A549 (cell line): ENCODE measurements at regions not wholly inside any gene's neighbourhood (a gene's known extent, or its start where the extent isn't known, plus 50 kb on each side); places are given as distances from the start of the nearest gene placed in this dataset.

ENCODE experiments used
- CEBPB ChIP-seq, 2 experiments: fragments of >200 bp in 1 of 2; sonication (Bioruptor Twin) in 1 of 2; formaldehyde crosslinking in 1 of 2; IDR thresholded peaks; 2 replicates each; pipeline ENCODE4 v1.6.1; 2012 to 2016
- CHD2 ChIP-seq: fragments of 150-350 bp; IDR thresholded peaks from 2 replicates; pipeline ENCODE4 v1.6.1; 2014; ENCODE audit warnings: low read length; ENCODE audit not compliant: partially characterized antibody
- EHMT2 ChIP-seq: fragments of 200-600 bp; sonication (generic); IDR thresholded peaks from 2 replicates; pipeline ENCODE4 v1.6.1; 2016; ENCODE audit warnings: antibody characterized with exemption, low read depth, mild to moderate bottlenecking, moderate library complexity
- JUNB ChIP-seq: fragments of >200 bp; sonication (Bioruptor Twin); formaldehyde crosslinking; IDR thresholded peaks from 2 replicates; pipeline ENCODE4 v1.6.1; 2016
- MAX ChIP-seq: IDR thresholded peaks from 2 replicates; pipeline ENCODE4 v1.6.1; 2012
- NFE2L2 ChIP-seq: fragments of 150-350 bp; conservative IDR thresholded peaks from 2 replicates; pipeline ENCODE4 v1.6.1; 2014; ENCODE audit warnings: low read length
- POLR2A ChIP-seq: IDR thresholded peaks from 2 replicates; pipeline ENCODE4 v1.6.1; 2012; ENCODE audit warnings: mild to moderate bottlenecking, low read length
- RFX5 ChIP-seq: fragments of 450-650 bp; IDR thresholded peaks from 2 replicates; pipeline ENCODE4 v1.7.1; 2014; ENCODE audit warnings: antibody characterized with exemption, mild to moderate bottlenecking, moderate library complexity
- TF ChIP-seq, protein P1 (sequence below): fragments of >200 bp; sonication (Bioruptor Twin); formaldehyde crosslinking; IDR thresholded peaks from 3 replicates; pipeline ENCODE4 v1.5.1; 2016

DNA sequence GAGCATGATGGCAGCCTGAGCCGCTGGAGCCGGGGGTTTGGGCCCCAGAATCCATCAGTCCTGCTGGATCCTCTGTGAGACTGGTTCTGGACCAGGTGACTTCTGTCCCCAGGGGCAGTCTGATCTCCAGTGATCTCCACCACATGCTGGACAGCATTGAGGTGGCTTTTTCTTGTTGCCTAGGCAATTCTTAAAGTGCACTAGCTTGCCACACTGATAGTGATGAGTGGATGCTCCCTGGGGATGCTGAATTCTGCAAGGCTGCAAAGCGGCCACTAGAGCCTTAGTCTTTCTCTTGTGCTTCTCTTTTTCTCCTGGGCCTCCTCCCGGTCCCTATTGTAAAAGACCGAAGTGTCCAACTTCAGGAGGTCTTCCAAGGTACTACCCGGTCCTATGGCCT is 70.4 kb upstream of the ATP11B start:
- TF ChIP-seq RFX5 (no peak), EHMT2 (no peak), POLR2A (no peak), NFE2L2 (no peak), CEBPB (IDR thresholded peaks at IDR 0.05) (no peak), MAX (no peak), CHD2 (no peak), JUNB (no peak)
- TF ChIP-seq, protein P1, sequence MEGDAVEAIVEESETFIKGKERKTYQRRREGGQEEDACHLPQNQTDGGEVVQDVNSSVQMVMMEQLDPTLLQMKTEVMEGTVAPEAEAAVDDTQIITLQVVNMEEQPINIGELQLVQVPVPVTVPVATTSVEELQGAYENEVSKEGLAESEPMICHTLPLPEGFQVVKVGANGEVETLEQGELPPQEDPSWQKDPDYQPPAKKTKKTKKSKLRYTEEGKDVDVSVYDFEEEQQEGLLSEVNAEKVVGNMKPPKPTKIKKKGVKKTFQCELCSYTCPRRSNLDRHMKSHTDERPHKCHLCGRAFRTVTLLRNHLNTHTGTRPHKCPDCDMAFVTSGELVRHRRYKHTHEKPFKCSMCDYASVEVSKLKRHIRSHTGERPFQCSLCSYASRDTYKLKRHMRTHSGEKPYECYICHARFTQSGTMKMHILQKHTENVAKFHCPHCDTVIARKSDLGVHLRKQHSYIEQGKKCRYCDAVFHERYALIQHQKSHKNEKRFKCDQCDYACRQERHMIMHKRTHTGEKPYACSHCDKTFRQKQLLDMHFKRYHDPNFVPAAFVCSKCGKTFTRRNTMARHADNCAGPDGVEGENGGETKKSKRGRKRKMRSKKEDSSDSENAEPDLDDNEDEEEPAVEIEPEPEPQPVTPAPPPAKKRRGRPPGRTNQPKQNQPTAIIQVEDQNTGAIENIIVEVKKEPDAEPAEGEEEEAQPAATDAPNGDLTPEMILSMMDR: no peak
